ENCODE measurements at regions not wholly inside any gene's neighbourhood (a gene's known extent, or its start where the extent isn't known, plus 50 kb on each side); places are given as distances from the start of the nearest gene placed in this dataset.
"Not testable (repeated sequence)": the region's sequence is repeated elsewhere in the genome, so short reads cannot be mapped to it uniquely, and the experiment has no call there.

DNA sequence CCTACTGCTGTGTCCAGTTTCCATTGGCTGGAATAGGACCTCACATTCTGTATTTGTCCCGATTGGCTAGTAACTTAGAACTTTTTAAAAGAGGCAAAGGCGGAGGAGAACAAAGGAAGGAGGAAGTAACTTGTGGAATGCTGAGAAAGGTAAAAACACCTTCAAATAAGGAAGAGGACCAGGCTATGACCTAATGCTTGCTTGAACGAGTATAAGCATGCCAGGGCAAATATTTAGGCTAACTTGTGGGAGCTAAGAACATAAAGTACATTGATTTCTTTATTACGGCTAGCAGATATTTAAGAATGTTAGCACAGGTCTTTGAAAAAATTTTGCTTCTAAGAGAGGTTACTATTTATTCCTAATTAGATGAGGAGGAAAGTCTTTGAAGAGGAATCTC is 214.5 kb upstream of the CENPE start:
- DNase-seq, result not testable (repeated sequence)

DNA sequence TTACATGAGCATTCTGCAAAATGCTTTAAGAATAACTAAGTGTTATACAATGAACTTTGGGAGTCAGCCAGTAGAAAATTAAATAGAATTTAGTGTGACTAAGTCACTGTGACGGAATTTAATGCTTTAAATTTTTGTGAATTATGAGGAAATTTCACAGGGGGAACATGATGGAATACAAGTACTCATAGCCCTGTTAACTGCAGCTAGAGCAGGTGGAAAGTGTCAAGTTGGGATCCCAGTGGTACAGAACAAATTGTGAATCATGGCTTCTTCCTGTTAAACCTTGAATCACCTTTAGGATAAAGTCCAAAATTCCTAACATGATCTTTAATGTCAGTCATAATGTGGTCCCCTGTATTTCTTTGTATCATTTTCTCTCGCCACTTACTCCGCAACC is 212.2 kb upstream of the CENPE start:
- DNase-seq, result no peak

GRCh38 chr4:103405415-103405814 is 207.3 kb upstream of the CENPE start:
- DNase-seq, result no peak

GRCh38 chr4:103403619-103404018 is 205.5 kb upstream of the CENPE start:
- DNase-seq, result no peak

- no peak for DNase-seq
Observed at GRCh38 chr4:103402198-103402597, 204.1 kb upstream of the CENPE start.

DNA sequence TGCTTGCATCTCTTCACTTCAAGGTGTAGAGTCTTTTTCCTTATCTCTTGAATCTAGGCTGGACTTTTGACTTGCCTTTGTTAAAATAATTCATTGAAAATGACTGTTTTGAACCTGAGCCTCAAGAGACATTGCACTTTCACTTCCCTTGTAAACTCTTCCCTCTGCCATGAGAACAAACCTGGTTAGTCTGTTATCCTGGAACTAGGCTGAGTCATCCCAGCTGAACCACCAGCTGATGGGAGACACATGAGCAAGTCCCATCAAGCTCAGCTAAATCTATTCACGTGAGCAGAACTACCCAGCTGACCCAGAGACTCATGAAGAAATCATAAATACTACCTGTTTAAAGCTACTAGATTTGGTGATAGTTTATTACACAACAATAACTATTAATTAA is 202.3 kb upstream of the CENPE start:
- no peak for DNase-seq

GRCh38 chr4:103397541-103397940 is 199.4 kb upstream of the CENPE start:
- no peak for DNase-seq

GRCh38 chr4:103387508-103388011 is 189.4 kb upstream of the CENPE start:
- not testable (repeated sequence) for DNase-seq

- not testable (repeated sequence) for DNase-seq
Observed at GRCh38 chr4:103385565-103385964, 187.4 kb upstream of the CENPE start.

DNA sequence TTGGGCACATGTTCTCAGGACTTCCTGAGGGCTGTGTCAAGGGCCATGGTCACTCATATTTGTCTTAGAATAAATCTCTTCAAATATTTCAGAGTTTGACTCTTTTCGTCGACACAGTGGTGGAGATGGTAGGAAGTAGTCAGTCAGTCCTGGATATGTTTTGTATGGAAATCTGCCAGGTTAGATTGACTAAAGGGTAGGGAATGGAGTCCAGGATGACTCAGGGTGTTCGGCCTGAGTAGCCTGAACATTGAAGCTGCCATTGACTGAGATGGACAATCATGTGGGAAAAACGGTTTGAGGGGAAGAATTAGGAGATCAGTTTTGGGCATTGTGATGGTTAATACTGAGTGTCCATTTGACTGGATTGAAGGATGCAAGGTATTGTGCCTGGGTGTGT is 177.1 kb upstream of the CENPE start:
- DNase-seq, result no peak

GRCh38 chr4:103374758-103375157 is 176.6 kb upstream of the CENPE start:
- DNase-seq, result no peak

- DNase-seq, result no peak
Observed at GRCh38 chr4:103374306-103374705, 176.2 kb upstream of the CENPE start.

DNA sequence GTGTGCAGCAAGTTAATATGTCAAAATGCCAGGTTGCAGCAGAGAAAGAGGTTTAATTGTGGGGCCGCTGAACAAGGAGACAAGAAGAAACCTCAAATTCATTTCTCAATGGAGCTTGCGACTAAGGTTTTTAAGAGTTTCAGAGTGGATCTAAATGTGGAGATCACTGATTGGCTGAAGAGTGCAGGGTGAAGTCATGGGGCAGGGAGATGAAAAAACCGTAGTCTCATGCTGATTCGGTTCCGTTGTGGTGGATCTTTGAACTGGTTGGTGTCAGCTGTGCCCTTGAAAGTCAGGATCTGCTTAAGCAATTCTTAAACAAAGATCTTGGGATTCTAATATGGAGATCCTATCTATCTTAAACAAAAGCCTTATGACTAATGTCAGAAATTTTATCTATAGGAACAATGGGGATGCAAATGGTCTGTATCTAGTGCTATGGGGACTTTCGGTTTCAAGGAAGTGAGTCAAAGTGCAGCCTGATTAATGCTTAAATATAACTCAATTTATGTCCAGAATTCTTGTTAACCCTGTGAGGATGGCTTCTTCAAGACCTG is 173.9 kb upstream of the CENPE start:
- no peak for DNase-seq

GRCh38 chr4:103370336-103370735 is 172.2 kb upstream of the CENPE start:
- no peak for DNase-seq

GRCh38 chr4:103365285-103365684 is 167.1 kb upstream of the CENPE start:
- DNase-seq, result no peak

GRCh38 chr4:103364083-103364482 is 165.9 kb upstream of the CENPE start:
- DNase-seq, result no peak

- DNase-seq, result no peak
Observed at GRCh38 chr4:103361926-103362325, 163.8 kb upstream of the CENPE start.

DNA sequence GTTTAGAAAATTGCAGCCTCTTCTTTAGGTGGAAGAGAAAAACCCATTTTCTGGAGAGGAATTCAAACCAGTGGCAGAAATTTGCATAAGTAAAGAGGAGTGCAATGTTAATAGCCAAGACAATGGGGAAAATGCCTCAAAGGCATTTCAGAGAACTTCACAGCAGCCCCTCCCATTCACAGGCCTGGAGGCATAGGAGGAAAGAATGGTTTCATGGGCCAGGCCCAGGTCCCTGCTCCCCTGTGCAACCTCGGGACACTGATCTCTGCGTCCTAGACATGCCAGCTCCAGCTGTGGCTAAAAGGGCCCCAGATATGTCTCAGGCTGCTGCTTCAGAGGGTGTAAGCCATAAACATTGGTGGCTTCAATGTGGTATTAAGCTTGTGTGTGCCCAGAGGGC is 161.8 kb upstream of the CENPE start:
- no peak for DNase-seq

DNA sequence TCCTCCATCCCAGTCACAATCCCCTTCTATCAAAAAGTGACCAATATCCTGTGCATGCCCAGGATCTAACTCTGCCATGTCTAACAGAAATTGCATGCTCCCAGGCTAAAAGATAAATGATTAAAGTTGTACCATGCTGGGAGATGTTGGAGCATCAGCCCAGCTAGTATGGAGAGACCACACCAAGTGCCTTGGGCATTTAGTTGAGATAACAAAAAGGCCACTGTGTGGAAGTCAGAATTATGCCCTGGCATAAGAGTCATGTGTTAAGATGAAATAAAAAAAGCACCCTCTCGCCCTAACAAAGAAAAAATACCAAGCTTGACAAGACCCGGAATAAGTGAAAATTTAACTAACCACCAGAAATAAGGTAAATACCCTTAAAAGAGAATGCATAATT is 155.9 kb upstream of the CENPE start:
- no peak for DNase-seq

DNA sequence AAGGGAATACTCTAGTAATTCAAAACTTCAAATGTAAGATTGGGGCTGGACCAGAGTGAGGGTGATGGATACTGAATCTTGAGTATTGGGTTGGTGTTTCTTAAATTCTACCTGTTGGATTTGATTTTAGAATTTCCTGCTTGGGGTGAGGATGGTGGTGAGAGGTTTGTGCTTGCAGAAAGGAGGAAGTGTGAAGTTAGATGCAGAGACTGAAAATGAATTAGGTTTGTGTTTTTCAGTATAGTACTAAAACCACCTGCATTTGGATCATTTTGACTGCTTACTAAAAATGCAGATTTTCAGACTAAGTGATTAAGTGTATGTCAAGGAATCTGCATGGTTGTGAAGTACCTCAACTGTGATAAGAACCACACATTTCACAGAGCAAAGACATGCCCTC is 131.5 kb upstream of the CENPE start:
- no peak for DNase-seq

DNA sequence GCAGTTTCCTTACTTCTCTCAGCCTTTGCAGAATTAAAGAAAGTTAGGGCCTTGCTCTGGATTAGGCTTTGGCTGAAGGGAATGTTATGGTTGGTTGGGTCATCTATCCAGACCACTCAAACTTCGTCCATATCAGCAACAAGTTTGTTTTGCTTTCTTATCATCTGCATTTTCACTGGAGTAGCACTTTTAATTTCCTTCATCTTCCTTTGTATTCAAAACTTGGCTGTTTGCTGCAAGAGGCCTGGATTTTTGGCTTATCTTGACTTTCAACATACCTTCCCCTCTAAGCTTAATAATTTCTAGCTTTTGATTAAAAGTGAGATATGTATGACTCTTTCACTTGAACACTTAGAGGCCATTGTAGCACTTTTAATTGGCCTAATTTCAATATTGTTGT is 126.7 kb upstream of the CENPE start:
- DNase-seq, result no peak

DNA sequence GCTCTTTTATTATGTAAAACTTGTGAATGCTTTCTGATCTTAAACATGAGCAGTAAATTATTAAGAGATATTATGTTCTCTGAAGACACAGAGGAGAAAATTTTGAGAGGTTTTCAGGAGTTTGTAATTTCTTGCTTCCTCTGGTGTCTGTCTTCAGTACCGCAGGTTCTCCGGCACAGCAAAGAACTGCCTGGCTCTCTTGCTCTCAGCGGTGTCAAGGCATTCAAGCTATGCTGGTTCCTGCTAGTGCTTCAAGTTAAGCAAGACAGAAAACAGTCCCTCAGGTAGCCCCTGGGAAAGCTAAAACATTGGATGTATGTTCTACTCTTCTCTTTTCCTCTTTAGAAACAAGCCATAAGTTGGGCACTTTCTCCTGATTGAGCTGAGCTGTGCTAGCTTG is 120.2 kb upstream of the CENPE start:
- no peak for DNase-seq

DNA sequence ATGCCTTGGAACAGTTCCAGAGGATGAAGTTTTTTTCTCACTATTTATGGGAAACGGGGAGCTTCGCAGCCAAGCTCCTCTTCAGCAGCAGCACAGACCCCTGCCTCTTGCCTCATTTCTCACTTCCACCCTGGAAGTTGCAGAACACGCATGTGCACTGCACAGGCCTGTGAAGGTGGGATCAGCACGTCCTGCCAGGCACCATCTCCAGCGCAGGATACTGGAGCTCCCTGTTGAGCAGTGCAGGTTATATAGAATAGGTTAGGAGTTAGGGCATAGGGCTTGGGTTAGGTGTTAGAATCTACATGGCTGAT is 110.1 kb upstream of the CENPE start:
- no peak for DNase-seq

DNA sequence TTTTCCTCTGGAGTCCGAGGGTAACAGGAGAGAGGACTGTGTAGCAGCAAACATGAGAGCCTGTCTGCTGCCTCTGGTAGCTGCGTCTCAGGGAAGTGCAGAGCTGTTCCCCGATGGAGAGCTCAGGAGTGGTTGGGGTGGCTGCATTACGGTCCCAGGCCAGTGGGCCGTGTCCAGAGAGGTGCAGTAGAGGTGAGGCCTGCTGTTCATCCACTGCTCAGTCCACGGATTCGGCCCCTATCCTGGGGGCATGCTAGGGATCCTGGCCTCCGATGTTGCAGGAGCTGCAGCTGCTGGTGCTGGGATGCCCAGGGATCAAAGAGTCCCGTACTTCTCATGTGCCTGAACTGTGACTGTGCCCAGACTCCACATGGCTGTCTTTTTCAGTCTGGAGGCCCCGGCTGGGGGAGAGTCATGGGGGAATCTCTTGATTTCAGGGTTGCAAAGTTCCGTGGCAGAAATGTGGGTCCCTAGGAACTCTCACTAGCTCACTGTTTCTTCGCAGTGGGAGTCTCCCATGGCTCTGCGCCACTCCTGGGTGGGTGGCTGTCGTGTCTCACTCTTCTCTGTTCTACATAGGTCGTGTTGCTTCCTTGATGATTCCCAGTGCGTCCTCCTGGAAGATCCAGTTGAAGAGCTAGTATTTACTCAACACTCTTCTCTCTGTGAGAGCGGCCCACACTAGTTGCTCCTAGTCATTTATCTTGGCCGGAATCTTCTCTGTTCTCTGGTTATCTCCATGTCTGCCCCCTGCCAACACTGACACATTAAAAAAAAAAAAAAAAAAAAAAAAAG is 109.5 kb upstream of the CENPE start:
- no peak for DNase-seq

DNA sequence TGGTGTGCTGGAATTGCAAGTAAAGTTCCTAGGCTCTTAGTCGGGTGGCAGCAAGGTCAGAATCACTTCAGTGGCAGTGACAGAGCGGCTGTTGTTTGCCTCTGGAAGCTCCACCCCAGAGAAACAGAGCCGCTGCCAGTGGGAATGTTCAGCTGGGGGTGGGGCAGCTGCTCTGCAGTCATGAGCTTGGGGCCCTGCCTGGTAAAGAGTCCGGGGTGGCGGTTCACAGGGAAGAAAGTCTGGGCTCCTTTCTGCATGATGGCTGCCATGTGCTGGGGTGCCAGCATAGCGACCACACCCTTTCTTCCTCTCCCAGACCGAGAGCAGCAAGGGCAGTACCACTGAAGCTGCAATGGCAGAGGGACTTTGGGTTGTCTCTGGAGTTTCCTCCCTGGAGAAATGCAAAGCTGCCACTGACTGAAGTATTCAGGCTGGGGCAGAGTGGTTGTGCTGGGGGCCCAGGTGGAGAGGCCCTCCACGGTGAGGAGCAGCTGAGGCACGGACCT is 108.8 kb upstream of the CENPE start:
- no peak for DNase-seq

All from NCI-H1048 (cell line).